H1 (cell line): ENCODE measurements at regions not wholly inside any gene's neighbourhood (a gene's known extent, or its start where the extent isn't known, plus 50 kb on each side); places are given as distances from the start of the nearest gene placed in this dataset.

Experiments used
- CTCF ChIA-PET: fragments of 300-600 bp; sonication (Branson Sonifier 250); formaldehyde crosslinking; loops from one replicate; lab custom pipeline; 2021; ENCODE audit not compliant: partially characterized antibody; lab: Charles Lee
- POLR2A ChIA-PET: fragments of 300-600 bp; sonication (Branson Sonifier 250); formaldehyde crosslinking; loops from one replicate; lab custom pipeline; 2021; ENCODE audit warnings: inconsistent platforms; ENCODE audit not compliant: partially characterized antibody; lab: Charles Lee
- DNase-seq, 2 experiments: peaks; one replicate each; pipeline versions ENCODE4 v3.0.0 to v3.0.0-alpha.2; 2010 to 2022; ENCODE audit warnings: low spot score in 2 of 2, low read depth in 1 of 2, mixed read lengths in 1 of 2
- FAIRE-seq: peaks from 2 replicates; lab custom pipeline; 2011; peaks lifted over from hg19 to GRCh38; lab: Jason Lieb, UNC
- H2AFZ ChIP-seq: 2 replicates; pipeline ENCODE4 v1.8.1; 2012; ENCODE audit warnings: low read length, inconsistent platforms
- H2AK5ac ChIP-seq: 2 replicates; pipeline ENCODE4 v1.6.1; 2013; ENCODE audit warnings: low read depth, low read length
- H2BK120ac ChIP-seq: replicated peaks from 2 replicates; pipeline ENCODE3; 2013; ENCODE audit warnings: low read depth, low read length, inconsistent platforms
- H2BK12ac ChIP-seq: 2 replicates; pipeline ENCODE4 v1.6.1; 2013; ENCODE audit warnings: low read depth, low read length
- H2BK15ac ChIP-seq: 2 replicates; pipeline ENCODE4 v1.6.1; 2013; ENCODE audit warnings: low read length
- H2BK20ac ChIP-seq: 2 replicates; pipeline ENCODE4 v1.6.1; 2013; ENCODE audit warnings: low read length
- H2BK5ac ChIP-seq: 2 replicates; pipeline ENCODE4 v1.6.1; 2013; ENCODE audit warnings: low read depth, low read length
- H3K14ac ChIP-seq: 2 replicates; pipeline ENCODE4 v1.6.1; 2013; ENCODE audit warnings: inconsistent platforms; ENCODE audit not compliant: insufficient read length
- H3K18ac ChIP-seq: 2 replicates; pipeline ENCODE4 v1.6.1; 2013; ENCODE audit warnings: low read length; ENCODE audit errors: extremely low read depth
- H3K23ac ChIP-seq: 2 replicates; pipeline ENCODE4 v1.6.1; 2013; ENCODE audit warnings: inconsistent platforms; ENCODE audit not compliant: insufficient read length
- H3K23me2 ChIP-seq: 2 replicates; pipeline ENCODE4 v1.6.1; 2013; ENCODE audit warnings: low read depth, low read length
- H3K27ac ChIP-seq: 2 replicates; pipeline ENCODE4 v1.6.1; 2011; ENCODE audit warnings: low read depth, low read length, inconsistent platforms
- H3K27me3 ChIP-seq, 4 experiments: replicated peaks in 1 of 4; 1 replicate in 1 of 4; 2 replicates in 3 of 4; pipeline versions ENCODE4 v1.6.1 to v1.8.1; 2011 to 2013; ENCODE audit warnings: low read length in 3 of 4, mild to moderate bottlenecking in 3 of 4, inconsistent platforms in 2 of 4, mixed read lengths in 2 of 4, moderate library complexity in 1 of 4; ENCODE audit not compliant: control insufficient read depth in 3 of 4, insufficient read depth in 3 of 4; ENCODE audit errors: extremely low read depth in 1 of 4
- H3K36me3 ChIP-seq, 4 experiments: 2 replicates each; pipeline versions ENCODE4 v1.6.1 to v1.8.1; 2011 to 2013; ENCODE audit warnings: mild to moderate bottlenecking in 4 of 4, low read length in 3 of 4, moderate library complexity in 2 of 4, control low read depth in 1 of 4, inconsistent platforms in 1 of 4; ENCODE audit not compliant: insufficient read depth in 4 of 4, control insufficient read depth in 2 of 4
- H3K4ac ChIP-seq: replicated peaks from 2 replicates; pipeline ENCODE3; 2013; ENCODE audit warnings: low read length, low read depth, mixed read lengths, inconsistent platforms; ENCODE audit not compliant: insufficient read length
- H3K4me1 ChIP-seq, 4 experiments: replicated peaks in 1 of 4; 1 replicate in 1 of 4; 2 replicates in 3 of 4; pipeline versions ENCODE4 v1.6.1 to v1.8.1; 2011 to 2013; ENCODE audit warnings: low read length in 3 of 4, inconsistent platforms in 2 of 4, mixed read lengths in 1 of 4; ENCODE audit not compliant: insufficient read depth in 4 of 4, control insufficient read depth in 3 of 4
- H3K4me2 ChIP-seq, 2 experiments: 2 replicates each; pipeline versions ENCODE4 v1.6.1 to v1.8.1; 2011 to 2013; ENCODE audit warnings: low read depth in 2 of 2, low read length in 2 of 2, control low read depth in 1 of 2, inconsistent platforms in 1 of 2, mild to moderate bottlenecking in 1 of 2; ENCODE audit not compliant: insufficient read depth in 1 of 2
- H3K4me3 ChIP-seq, 4 experiments: fragments of 200-600, 300-600 bp in 1 of 4; sonication (generic), shearing (Covaris generic), sonication (Bioruptor Twin) in 1 of 4; 2 replicates each; pipeline versions ENCODE4 v1.5.1 to v1.8.1; 2011 to 2016; ENCODE audit warnings: low read length in 4 of 4, low read depth in 3 of 4, control low read depth in 2 of 4, inconsistent platforms in 2 of 4, mild to moderate bottlenecking in 2 of 4, mixed read lengths in 1 of 4, moderate library complexity in 1 of 4; ENCODE audit not compliant: insufficient read depth in 2 of 4; ENCODE audit errors: extremely low read depth in 1 of 4
- H3K56ac ChIP-seq: replicated peaks from 2 replicates; pipeline ENCODE3; 2013; ENCODE audit warnings: low read depth, mild to moderate bottlenecking, mixed read lengths, low read length, inconsistent platforms; ENCODE audit not compliant: insufficient read length
- H3K79me1 ChIP-seq: 2 replicates; pipeline ENCODE4 v1.6.1; 2013; ENCODE audit warnings: low read depth, low read length, control low read depth
- H3K79me2 ChIP-seq, 2 experiments: 2 replicates each; pipeline versions ENCODE4 v1.6.1 to v1.8.1; 2012 to 2013; ENCODE audit warnings: low read length in 2 of 2, mild to moderate bottlenecking in 2 of 2, inconsistent platforms in 1 of 2; ENCODE audit not compliant: insufficient read depth in 2 of 2, control insufficient read depth in 1 of 2
- H3K9ac ChIP-seq, 4 experiments: replicated peaks in 1 of 4; 1 replicate in 1 of 4; 2 replicates in 3 of 4; pipeline versions ENCODE4 v1.6.1 to v1.8.1; 2011 to 2013; ENCODE audit warnings: low read depth in 3 of 4, low read length in 3 of 4, control low read depth in 2 of 4, mild to moderate bottlenecking in 2 of 4, moderate library complexity in 2 of 4, inconsistent platforms in 1 of 4; ENCODE audit errors: extremely low read depth in 1 of 4
- H3K9me3 ChIP-seq, 2 experiments: 2 replicates each; pipeline versions ENCODE4 v1.6.1 to v1.8.1; 2012 to 2013; ENCODE audit warnings: mild to moderate bottlenecking in 2 of 2, moderate library complexity in 2 of 2, control low read depth in 1 of 2, inconsistent platforms in 1 of 2, low read depth in 1 of 2, low read length in 1 of 2, mixed read lengths in 1 of 2; ENCODE audit not compliant: insufficient read depth in 2 of 2
- H4K20me1 ChIP-seq, 2 experiments: replicated peaks in 1 of 2; 2 replicates each; pipeline versions ENCODE3 to v1.8.1; 2011 to 2013; ENCODE audit warnings: inconsistent platforms in 2 of 2, low read length in 2 of 2, mild to moderate bottlenecking in 1 of 2; ENCODE audit not compliant: insufficient read depth in 2 of 2, control insufficient read depth in 1 of 2
- H4K5ac ChIP-seq: 2 replicates; pipeline ENCODE4 v1.6.1; 2013; ENCODE audit warnings: low read length, low read depth, mixed read lengths, inconsistent platforms; ENCODE audit not compliant: insufficient read length
- H4K8ac ChIP-seq: 2 replicates; pipeline ENCODE4 v1.8.0; 2013; ENCODE audit warnings: mild to moderate bottlenecking, moderate library complexity, low read length, inconsistent platforms; ENCODE audit not compliant: insufficient read depth; ENCODE audit errors: extremely low read depth
- H4K91ac ChIP-seq: replicated peaks from 2 replicates; pipeline ENCODE3; 2013; ENCODE audit warnings: low read length, mixed read lengths, inconsistent platforms; ENCODE audit not compliant: insufficient read length
- CTCF ChIP-seq, 3 experiments: IDR thresholded peaks; 1 replicate in 2 of 3; 2 replicates in 1 of 3; pipeline versions ENCODE4 v1.5.1 to v1.6.1; 2011; ENCODE audit warnings: low read length in 3 of 3, mild to moderate bottlenecking in 3 of 3, inconsistent platforms in 2 of 3, low read depth in 1 of 3, moderate library complexity in 1 of 3; ENCODE audit not compliant: insufficient read depth in 1 of 3; ENCODE audit errors: control extremely low read depth in 1 of 3
- FOSL1 ChIP-seq: IDR thresholded peaks from 2 replicates; pipeline ENCODE4 v1.6.1; 2011; ENCODE audit warnings: mild to moderate bottlenecking, low read depth, low read length, moderate library complexity; ENCODE audit not compliant: insufficient read depth
- GTF2F1 ChIP-seq: IDR thresholded peaks from 2 replicates; pipeline ENCODE4 v1.6.1; 2012; ENCODE audit warnings: low read depth, low read length, improper control_type of control experiment, borderline replicate concordance
- HDAC2 ChIP-seq, 2 experiments: fragments of 300-600 bp in 1 of 2; sonication (generic) in 1 of 2; IDR thresholded peaks; 2 replicates each; pipeline ENCODE4 v1.6.1; 2011 to 2012; ENCODE audit warnings: low read depth in 2 of 2, low read length in 2 of 2, mild to moderate bottlenecking in 2 of 2, moderate library complexity in 2 of 2, borderline replicate concordance in 1 of 2, inconsistent platforms in 1 of 2
- KDM4A ChIP-seq: IDR thresholded peaks from one replicate; pipeline ENCODE4 v1.7.1; 2012; ENCODE audit warnings: low read depth, mild to moderate bottlenecking, moderate library complexity, low read length, inconsistent platforms; ENCODE audit not compliant: severe bottlenecking
- NANOG ChIP-seq: IDR thresholded peaks from 2 replicates; pipeline ENCODE4 v1.6.1; 2011; ENCODE audit warnings: low read length, low read depth, mild to moderate bottlenecking, inconsistent platforms; ENCODE audit not compliant: insufficient read depth, poor library complexity, severe bottlenecking
- USF2 ChIP-seq: IDR thresholded peaks from 2 replicates; pipeline ENCODE4 v1.6.1; 2011; ENCODE audit warnings: low read length, improper control_type of control experiment
- YY1 ChIP-seq: IDR thresholded peaks from 2 replicates; pipeline ENCODE4 v1.6.1; 2011; ENCODE audit warnings: low read depth, mild to moderate bottlenecking, low read length
- ZNF274 ChIP-seq: IDR thresholded peaks from 2 replicates; pipeline ENCODE4 v1.7.0; 2012; ENCODE audit warnings: low read length, borderline replicate concordance; ENCODE audit errors: extremely low read depth
- WGBS, 2 experiments: shearing (Covaris generic) in 1 of 2; methylation state at CpG; one replicate each; pipeline versions ENCODE4 v1.1.6 to v1.1.7; 2013 to 2015; ENCODE audit warnings: low lambda C conversion rate in 2 of 2, mixed read lengths in 2 of 2, inconsistent platforms in 1 of 2, low coverage in 1 of 2, missing lambda C conversion rate in 1 of 2; ENCODE audit not compliant: insufficient replicate concordance in 2 of 2, insufficient coverage in 1 of 2, insufficient read length in 1 of 2; ENCODE audit errors: extremely low coverage in 1 of 2, missing lambda C conversion rate in 1 of 2; 5-methylcytosine and 5-hydroxymethylcytosine counted together

GRCh38 chr22:47918276-47918921 lies 1155.9 kb downstream of the TBC1D22A start:
- Histone ChIP-seq H4K91ac (no peak overlapping the region), H3K36me3 (no peaks in the 10 kb centered on the region), H3K4me1 (no peaks in the 10 kb centered on the region), H2AFZ (no peak overlapping the region), H3K79me1 (no peaks in the 10 kb centered on the region), H3K27me3 (no peaks in the 10 kb centered on the region), H4K5ac (no peak overlapping the region), H2BK120ac (no peak overlapping the region), H2BK12ac (no peak overlapping the region), H3K9ac (no peak overlapping the region), H3K14ac (no peak overlapping the region), H3K79me2 (no peaks in the 10 kb centered on the region), H3K27ac (no peak overlapping the region), H3K56ac (no peak overlapping the region), H2BK5ac (no peak overlapping the region), H2BK20ac (no peak overlapping the region), H3K23me2 (no peaks in the 10 kb centered on the region; the same call in 1 of the 2 replicates), H3K4ac (no peak overlapping the region), H3K4me2 (no peak overlapping the region), H4K8ac (no peak overlapping the region), H3K18ac (no peak overlapping the region), H2AK5ac (no peak overlapping the region), H3K9me3 (peaks cover 49 to 77% of the 10 kb centered on the region in 2 experiments), H4K20me1 (no peaks in the 10 kb centered on the region), H2BK15ac (no peak overlapping the region), H3K4me3 (no peak overlapping the region), H3K23ac (no peak overlapping the region)
- POLR2A ChIA-PET, result no interaction called here
- FAIRE-seq, result no peak
- CTCF ChIA-PET, result no interaction called here
- 82% methylated on average over 15 of the region's 15 CpGs; no CpG with 5 or more reads in 1 of the 2 experiments for WGBS, 2 experiments
- DNase-seq, result no peak
- TF ChIP-seq FOSL1 (no peak), GTF2F1 (no peak), ZNF274 (no peak), KDM4A (no peak), NANOG (no peak), HDAC2 (IDR thresholded peaks at IDR 0.05; ENCODE audit: borderline replicate concordance in 1 of 2, low read depth in 2 of 2, low read length in 2 of 2) (no peak), CTCF (IDR thresholded peaks at IDR 0.05; ENCODE audit: control extremely low read depth in 1 of 3, insufficient read depth in 1 of 3, low read depth in 1 of 3, low read length in 3 of 3) (no peak), USF2 (no peak), YY1 (no peak)
